Inflammatory macrophage treated with lipopolysaccharide for 1 hour (primary cell): ENCODE measurements at regions not wholly inside any gene's neighbourhood (a gene's known extent, or its start where the extent isn't known, plus 50 kb on each side); places are given as distances from the start of the nearest gene placed in this dataset.
A peak's percentile ranks its signal among the peaks of the same experiment; 100 is the strongest.

ENCODE experiments used
- DNase-seq, 2 donors: peaks; one replicate each; pipeline ENCODE4 v3.0.0-alpha.2; 2020 to 2022

DNA sequence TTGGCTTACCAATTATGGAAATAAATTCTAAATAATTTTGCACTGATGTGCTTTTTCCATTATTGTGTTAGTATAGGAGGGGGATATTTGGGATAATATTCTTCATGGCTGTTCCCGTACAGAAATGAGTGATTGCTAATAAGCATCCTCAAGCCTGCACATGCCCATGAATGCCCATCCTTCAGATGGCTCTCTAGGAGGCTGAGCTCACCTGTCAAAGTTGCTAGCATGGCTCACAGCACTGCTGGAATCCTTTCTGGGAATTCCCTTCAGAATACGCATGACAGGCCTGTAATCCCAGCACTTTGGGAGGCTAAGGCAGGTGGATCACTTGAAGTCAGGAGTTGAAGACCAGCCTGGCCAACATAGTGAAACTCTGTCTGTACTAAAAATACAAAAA lies 124.1 kb downstream of the NXNL2 start:
- no peak for DNase-seq

DNA sequence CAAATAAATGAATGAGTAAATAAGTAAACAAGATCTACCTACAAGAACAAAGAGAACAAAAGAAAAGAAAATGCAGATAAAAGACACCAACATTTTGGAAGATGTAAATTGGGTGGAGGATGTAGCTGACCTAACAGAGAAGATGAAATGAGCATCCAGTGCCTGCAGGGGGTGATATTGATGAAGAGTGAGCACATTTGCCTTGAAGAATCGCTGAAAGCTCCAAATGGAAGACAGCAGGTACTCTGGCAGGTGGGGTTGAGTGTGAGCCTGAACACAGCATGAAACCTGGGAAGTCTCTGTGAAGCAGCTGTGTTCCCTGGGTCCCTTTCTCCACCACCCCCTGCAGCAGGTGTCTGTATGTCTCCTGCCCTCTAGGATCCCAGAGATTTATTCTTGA lies 125.6 kb downstream of the NXNL2 start:
- DNase-seq: peak in 1 of 2 donors; percentile 19

- DNase-seq: no peak
Measured at GRCh38 chr9:88661759-88662158, 126.8 kb downstream of the NXNL2 start.

DNA sequence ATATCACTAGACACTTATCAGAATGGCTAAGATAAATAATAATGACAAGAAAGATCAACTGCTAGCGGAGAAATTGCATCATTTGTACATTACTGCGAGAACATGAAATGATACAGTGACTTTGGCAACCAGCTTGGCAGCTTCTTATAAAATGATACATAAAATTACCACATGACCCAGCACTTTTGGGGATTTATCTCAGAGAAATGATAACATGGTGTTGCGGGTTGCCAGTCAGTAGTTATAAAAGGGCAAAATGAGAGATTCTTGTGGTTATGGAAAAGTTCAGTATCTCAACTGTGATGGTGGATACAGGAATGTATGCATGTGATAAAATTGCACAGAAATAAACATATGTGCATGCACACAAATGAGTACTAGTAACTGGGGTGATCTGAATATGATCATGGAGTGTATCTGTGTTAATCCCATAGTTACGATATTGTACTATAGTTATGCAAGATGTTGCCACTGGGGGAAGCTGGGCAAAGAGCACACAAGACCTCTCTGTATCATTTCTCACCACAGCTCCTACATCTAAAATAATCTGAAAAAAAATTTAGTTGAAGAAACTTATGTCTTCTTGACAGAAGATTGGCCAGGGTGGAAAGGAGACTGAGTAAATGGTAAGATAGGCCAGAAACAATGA lies 128.9 kb downstream of the NXNL2 start:
- no peak for DNase-seq

DNA sequence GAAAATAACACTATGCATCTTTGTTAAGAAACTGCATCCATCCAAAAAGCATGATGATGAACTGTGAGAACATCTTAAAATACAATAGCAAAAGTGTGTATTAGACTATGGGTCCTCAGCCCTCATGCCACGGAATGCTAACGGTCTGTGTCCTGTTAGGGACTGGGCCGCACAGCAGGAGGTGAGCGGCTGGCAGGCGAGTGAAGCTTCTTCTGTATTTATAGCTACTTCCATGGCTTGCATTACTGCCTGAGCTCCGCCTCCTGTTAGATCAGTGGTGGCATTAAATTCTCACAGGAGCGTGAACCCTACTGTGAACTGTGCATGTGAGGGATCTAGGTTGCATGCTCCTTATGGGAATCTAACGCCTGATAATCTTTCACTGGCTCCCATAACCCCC lies 129.8 kb downstream of the NXNL2 start:
- DNase-seq: no peak

DNA sequence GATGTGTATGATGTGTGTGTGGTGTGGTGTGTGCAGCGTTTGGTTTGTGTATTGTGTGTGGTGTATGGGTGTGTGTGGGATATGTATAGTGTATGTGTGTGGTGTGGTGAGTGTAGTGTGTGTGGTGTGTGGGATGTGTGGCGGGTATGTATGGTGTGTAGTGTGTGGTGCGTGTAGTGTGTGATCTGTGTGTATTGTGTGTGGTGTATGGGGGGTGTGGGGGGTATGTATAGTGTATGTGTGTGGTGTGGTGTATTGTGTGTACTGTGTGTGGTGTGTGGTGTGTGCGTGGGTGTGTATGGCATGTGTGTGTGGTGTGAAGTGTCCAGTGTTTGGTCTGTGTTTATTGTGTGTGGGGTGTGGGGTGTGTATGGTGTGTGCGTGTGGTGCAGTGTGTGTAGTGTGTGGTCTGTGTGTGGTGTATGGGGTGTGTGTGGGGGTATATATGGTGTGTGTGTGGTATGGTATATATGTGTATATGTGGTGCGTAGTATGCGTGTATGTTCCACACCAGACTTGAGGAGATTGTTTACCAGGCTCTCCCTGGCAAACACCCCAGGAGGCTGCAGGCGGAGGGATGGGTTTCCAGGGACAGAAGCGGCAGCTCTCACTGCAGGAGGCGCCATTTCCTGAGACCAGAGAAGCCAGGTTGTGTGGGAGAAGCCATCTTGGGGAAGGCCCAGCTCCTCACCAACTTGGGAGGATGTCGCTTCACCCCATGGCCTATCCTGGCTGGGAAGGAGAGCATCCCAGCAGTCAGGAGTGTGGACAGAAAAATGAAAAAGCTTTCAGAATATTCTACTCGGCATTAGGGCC lies 138.1 kb downstream of the NXNL2 start:
- DNase-seq: no peak

GRCh38 chr9:88673886-88674285 lies 138.9 kb downstream of the NXNL2 start:
- no peak for DNase-seq

GRCh38 chr9:88676644-88677043 lies 141.7 kb downstream of the NXNL2 start:
- no peak for DNase-seq

GRCh38 chr9:88678008-88678407 lies 143.0 kb downstream of the NXNL2 start:
- no peak for DNase-seq

GRCh38 chr9:88678431-88678830 lies 143.5 kb downstream of the NXNL2 start:
- DNase-seq: no peak

GRCh38 chr9:88680041-88680440 lies 145.1 kb downstream of the NXNL2 start:
- DNase-seq: no peak

- DNase-seq: peak; percentile 12 to 35
Measured at GRCh38 chr9:88680505-88681160, 145.7 kb downstream of the NXNL2 start.

DNA sequence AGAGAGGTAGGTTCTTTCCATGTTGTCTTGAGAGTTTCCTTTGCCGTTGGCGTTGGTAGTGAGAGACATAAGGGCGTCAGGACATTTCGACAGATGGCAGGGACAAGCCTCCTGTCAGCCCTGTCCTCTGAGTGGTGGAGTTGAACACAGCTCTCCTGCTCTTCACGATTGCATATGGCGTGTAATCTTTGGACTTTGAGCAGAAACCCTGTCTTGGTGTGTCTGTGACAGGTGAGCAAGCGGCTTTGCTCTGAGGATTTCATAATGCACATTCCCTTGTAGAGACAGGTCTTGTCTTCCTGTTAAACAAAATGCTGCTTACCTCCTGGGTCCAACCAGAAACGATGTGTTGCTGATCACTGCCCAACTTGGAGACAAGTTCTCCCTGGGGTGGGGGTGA lies 146.5 kb downstream of the NXNL2 start:
- no peak for DNase-seq

DNA sequence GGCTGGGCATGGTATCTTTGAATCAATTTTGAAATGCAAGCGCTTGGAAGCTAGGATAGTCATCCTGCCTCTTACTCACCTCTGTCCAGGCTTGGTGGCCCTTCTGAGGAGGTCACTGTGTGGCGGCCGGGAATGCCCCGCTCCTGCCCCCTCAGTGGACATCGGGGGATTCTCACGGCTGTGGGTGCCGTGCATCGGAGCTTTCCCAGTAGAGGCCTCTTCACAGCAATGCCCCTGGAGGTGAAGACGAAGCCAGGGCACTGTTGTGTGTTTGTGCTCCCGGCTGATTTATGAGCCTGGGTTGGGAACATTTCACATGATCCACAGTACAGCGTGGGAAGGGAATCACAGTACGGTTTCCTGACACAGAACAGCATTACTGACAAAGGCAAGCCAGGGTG lies 147.5 kb downstream of the NXNL2 start:
- no peak for DNase-seq

- no peak for DNase-seq
Measured at GRCh38 chr9:88684046-88684445, 149.1 kb downstream of the NXNL2 start.

DNA sequence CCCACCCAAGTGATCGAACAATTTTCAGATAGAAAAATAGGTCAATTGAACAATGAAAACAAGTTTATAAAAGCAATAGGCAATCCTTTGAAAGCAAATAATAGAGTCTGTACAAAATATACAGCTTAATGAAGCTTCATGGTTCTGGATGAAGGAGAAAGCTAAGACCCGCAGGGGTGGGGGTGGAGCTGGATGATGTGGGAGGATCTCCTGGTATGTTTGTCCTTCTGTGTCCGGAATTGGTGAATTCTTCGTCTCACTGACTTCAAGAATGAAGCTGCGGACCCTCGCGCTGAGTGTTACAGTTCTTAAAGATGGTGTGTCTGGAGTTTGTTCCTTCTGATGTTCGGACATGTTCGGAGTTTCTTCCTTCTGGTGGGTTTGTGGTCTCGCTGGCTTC lies 149.9 kb downstream of the NXNL2 start:
- DNase-seq: no peak

DNA sequence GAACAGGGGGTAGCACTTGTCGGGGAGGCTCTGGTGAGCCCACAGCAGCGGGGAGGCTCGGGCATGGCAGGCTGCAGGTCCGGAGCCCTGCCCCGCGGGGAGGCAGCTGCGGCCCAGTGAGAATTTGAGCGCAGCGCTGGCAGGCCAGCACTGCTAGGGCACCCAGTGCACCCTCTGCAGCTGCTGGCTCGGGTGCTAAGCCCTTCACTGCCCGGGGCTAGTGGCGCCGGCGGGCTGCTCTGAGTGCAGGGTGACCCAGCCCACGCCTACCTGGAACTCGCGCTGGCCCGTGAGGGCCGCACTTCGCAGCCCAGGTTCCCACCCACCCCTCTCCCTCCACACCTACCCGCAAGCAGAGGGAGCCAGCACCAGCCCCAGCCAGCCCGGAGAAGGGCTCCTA lies 151.0 kb downstream of the NXNL2 start:
- no peak for DNase-seq

GRCh38 chr9:88689509-88690298 lies 154.7 kb downstream of the NXNL2 start:
- DNase-seq: no peak

DNA sequence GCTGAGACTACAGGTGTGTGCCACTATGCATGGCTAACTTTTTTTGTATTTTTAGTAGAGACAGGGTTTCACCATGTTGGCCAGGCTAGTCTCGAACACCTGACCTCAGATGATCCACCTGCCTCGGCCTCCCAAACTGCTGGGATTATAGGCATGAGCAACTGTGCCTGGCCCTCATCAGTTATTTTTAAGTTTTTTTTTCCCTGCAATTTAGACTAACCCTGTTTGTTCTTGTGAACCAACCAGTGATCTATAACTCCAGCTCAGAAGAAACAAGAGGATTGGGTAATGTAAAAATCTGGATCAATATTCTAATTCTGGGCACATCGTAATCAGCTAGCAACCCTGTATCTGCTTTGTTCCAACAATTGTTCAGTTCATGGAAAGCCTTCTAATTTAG lies 155.7 kb downstream of the NXNL2 start:
- DNase-seq: no peak

GRCh38 chr9:88691091-88691490 lies 156.1 kb downstream of the NXNL2 start:
- no peak for DNase-seq

GRCh38 chr9:88691811-88692210 lies 156.8 kb downstream of the NXNL2 start:
- DNase-seq: no peak

DNA sequence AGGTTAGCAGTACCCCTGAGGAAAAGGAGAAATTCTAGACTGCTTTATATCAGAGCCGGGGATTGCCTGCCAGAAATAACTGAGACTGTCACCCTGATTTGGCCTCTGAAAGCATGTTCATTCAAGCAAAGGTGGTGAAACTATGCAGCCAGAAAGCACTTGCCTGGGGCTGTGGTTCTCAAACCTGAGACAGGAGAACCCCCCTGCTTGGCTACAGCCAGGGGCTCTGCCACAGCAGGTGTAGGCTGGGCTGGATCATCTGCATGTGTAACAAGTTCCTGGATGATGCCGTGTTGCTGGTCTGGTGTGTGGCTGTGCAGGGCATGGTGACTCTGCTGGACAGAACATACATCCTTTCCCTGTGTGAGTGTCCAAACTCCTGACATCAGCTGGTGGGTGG lies 157.8 kb downstream of the NXNL2 start:
- DNase-seq: no peak

DNA sequence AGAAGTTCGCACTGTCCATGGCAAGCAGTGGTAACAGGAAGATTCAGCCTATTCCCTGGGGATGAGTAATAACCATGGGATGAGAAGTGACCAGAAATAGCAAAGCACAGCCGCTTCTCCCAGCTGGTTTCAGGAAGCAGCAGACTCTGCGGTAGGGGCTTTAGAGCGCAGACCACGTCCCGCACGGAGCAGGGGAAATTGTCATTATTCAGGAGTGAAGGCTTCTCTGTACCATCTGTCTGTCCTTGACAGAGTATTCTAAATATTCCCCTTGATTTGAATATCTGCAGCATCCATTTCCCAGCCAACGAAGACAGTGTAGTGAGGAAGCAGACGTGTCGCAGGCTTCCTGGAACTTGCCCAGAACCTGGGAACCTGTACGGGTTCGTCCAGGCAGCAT lies 159.6 kb downstream of the NXNL2 start:
- no peak for DNase-seq
